ENCODE measurements at regions not wholly inside any gene's neighbourhood (a gene's known extent, or its start where the extent isn't known, plus 50 kb on each side); places are given as distances from the start of the nearest gene placed in this dataset.

DNA sequence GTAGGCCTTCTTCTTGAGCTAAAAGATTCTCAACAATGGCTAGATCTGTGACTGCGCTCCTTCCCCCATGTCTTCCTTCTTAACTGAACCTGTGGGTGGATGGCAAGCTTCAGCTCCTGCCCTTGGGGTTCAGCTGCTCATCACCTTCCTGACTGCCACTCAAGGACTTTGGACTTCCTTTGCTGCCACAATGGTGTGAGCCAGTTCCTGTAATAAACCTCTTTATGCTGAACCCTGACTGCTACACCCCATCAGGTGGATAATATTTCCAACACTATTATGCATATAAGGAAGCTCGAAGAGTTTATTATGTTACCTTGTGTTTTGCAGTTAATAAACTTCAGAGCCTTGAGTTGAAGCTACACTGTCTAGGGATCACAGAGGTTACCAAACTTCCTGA, 208.9 kb upstream of the SLC10A2 start:
- Histone ChIP-seq H3K9me2 (ENCODE audit: insufficient read depth) (no peaks in the 10 kb centered on the region), H3K79me2 (replicated peaks; ENCODE audit: insufficient read depth) (no peaks in the 10 kb centered on the region), H2AFZ (0 out of 2 replicates have a peak overlapping the region, but pooled peaks have one; percentile 32), H4K20me1 (replicated peaks; ENCODE audit: insufficient read depth) (no peaks in the 10 kb centered on the region), H3K4me3 (no peak overlapping the region), H3K27me3 (ENCODE audit: insufficient read depth) (no peaks in the 10 kb centered on the region), H3K4me1 (ENCODE audit: insufficient read depth) (no peaks in the 10 kb centered on the region), H3K4me2 (no peak overlapping the region), H3F3A (replicated peaks; ENCODE audit: low read depth) (no peaks in the 10 kb centered on the region), H3K36me3 (ENCODE audit: insufficient read depth) (no peaks in the 10 kb centered on the region), H3K27ac (ENCODE audit: low read depth) (no peak overlapping the region)
- H3K27ac Mint-ChIP-seq: no peak overlapping the region
- H3K27me3 Mint-ChIP-seq (ENCODE audit: insufficient read depth, low read depth, poor library complexity): no peaks in the 10 kb centered on the region
- no peak for DNase-seq (ENCODE audit: low spot score)
- ATAC-seq: no peak
- no peak for TF ChIP-seq ZNF114 (CRISPR knock-in tag; IDR thresholded peaks at IDR 0.05)
- TF ChIP-seq, protein P1, sequence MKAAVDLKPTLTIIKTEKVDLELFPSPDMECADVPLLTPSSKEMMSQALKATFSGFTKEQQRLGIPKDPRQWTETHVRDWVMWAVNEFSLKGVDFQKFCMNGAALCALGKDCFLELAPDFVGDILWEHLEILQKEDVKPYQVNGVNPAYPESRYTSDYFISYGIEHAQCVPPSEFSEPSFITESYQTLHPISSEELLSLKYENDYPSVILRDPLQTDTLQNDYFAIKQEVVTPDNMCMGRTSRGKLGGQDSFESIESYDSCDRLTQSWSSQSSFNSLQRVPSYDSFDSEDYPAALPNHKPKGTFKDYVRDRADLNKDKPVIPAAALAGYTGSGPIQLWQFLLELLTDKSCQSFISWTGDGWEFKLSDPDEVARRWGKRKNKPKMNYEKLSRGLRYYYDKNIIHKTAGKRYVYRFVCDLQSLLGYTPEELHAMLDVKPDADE (IDR thresholded peaks at IDR 0.05): no peak
- TF ChIP-seq JUNB (IDR thresholded peaks at IDR 0.05; ENCODE audit: unreplicated experiment): no peak
- no peaks in the 10 kb centered on the region for H3K36me3 Mint-ChIP-seq (ENCODE audit: low read depth)
- H3K4me1 Mint-ChIP-seq: 0 out of 3 replicates have a peak, but pooled peaks cover 3% of the 10 kb centered on the region
- no peak overlapping the region for H3K4me3 Mint-ChIP-seq
- no peaks in the 10 kb centered on the region for H3K9me3 Mint-ChIP-seq

- no peaks in the 10 kb centered on the region for H4K20me1 ChIP-seq (replicated peaks; ENCODE audit: insufficient read depth)
- H2AFZ ChIP-seq: no peak overlapping the region
- no peaks in the 10 kb centered on the region for H3K27me3 ChIP-seq (ENCODE audit: insufficient read depth)
- H3K4me3 Mint-ChIP-seq: no peak overlapping the region
- ATAC-seq: no peak
- peaks cover 6% of the 10 kb centered on the region for H3K9me3 Mint-ChIP-seq
- H3K27me3 Mint-ChIP-seq (ENCODE audit: insufficient read depth, low read depth, poor library complexity): no peaks in the 10 kb centered on the region
- H3K4me2 ChIP-seq: no peak overlapping the region
- no peaks in the 10 kb centered on the region for H3F3A ChIP-seq (replicated peaks; ENCODE audit: low read depth)
- H3K4me3 ChIP-seq: no peak overlapping the region
- H3K9me2 ChIP-seq (ENCODE audit: insufficient read depth): no peaks in the 10 kb centered on the region
- no peaks in the 10 kb centered on the region for H3K36me3 ChIP-seq (ENCODE audit: insufficient read depth)
- no peaks in the 10 kb centered on the region for H3K79me2 ChIP-seq (replicated peaks; ENCODE audit: insufficient read depth)
- 0 out of 3 replicates have a peak, but pooled peaks cover 3% of the 10 kb centered on the region for H3K4me1 Mint-ChIP-seq
- no peaks in the 10 kb centered on the region for H3K4me1 ChIP-seq (ENCODE audit: insufficient read depth)
- no peak for DNase-seq (ENCODE audit: low spot score)
- H3K36me3 Mint-ChIP-seq (ENCODE audit: low read depth): 0 out of 3 replicates have a peak, but pooled peaks cover 6% of the 10 kb centered on the region
- H3K27ac Mint-ChIP-seq: no peak overlapping the region
- H3K27ac ChIP-seq (ENCODE audit: low read depth): no peak overlapping the region
- TF ChIP-seq ZNF331 (CRISPR knock-in tag; IDR thresholded peaks at IDR 0.05; ENCODE audit: low read depth) (no peak), NANOG (IDR thresholded peaks at IDR 0.05; ENCODE audit: borderline replicate concordance) (no peak), EZH2phosphoT487 (IDR thresholded peaks at IDR 0.05; ENCODE audit: unreplicated experiment) (no peak), POLR2AphosphoS5 (IDR thresholded peaks at IDR 0.05; ENCODE audit: low read depth) (no peak), JUNB (IDR thresholded peaks at IDR 0.05; ENCODE audit: unreplicated experiment) (no peak), STAT1 (IDR thresholded peaks at IDR 0.05; ENCODE audit: unreplicated experiment) (no peak), CTCF (conservative IDR thresholded peaks at IDR 0.05; ENCODE audit: low read depth in 2 of 2) (no peak), EZH2 (IDR thresholded peaks at IDR 0.05; ENCODE audit: low read depth, unreplicated experiment) (no peak), ZNF114 (CRISPR knock-in tag; IDR thresholded peaks at IDR 0.05) (no peak)
- TF ChIP-seq, protein P1 (IDR thresholded peaks at IDR 0.05): no peak
- TF ChIP-seq, protein P2, sequence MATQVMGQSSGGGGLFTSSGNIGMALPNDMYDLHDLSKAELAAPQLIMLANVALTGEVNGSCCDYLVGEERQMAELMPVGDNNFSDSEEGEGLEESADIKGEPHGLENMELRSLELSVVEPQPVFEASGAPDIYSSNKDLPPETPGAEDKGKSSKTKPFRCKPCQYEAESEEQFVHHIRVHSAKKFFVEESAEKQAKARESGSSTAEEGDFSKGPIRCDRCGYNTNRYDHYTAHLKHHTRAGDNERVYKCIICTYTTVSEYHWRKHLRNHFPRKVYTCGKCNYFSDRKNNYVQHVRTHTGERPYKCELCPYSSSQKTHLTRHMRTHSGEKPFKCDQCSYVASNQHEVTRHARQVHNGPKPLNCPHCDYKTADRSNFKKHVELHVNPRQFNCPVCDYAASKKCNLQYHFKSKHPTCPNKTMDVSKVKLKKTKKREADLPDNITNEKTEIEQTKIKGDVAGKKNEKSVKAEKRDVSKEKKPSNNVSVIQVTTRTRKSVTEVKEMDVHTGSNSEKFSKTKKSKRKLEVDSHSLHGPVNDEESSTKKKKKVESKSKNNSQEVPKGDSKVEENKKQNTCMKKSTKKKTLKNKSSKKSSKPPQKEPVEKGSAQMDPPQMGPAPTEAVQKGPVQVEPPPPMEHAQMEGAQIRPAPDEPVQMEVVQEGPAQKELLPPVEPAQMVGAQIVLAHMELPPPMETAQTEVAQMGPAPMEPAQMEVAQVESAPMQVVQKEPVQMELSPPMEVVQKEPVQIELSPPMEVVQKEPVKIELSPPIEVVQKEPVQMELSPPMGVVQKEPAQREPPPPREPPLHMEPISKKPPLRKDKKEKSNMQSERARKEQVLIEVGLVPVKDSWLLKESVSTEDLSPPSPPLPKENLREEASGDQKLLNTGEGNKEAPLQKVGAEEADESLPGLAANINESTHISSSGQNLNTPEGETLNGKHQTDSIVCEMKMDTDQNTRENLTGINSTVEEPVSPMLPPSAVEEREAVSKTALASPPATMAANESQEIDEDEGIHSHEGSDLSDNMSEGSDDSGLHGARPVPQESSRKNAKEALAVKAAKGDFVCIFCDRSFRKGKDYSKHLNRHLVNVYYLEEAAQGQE (IDR thresholded peaks at IDR 0.05; ENCODE audit: unreplicated experiment): no peak
Observed at GRCh38 chr13:103273825-103274224, 207.6 kb upstream of the SLC10A2 start.

Data from GM23338 (cell line).